SH-SY5Y (cell line): ENCODE measurements at regions not wholly inside any gene's neighbourhood (a gene's known extent, or its start where the extent isn't known, plus 50 kb on each side); places are given as distances from the start of the nearest gene placed in this dataset.

ENCODE experiments used
- GATA2 ChIP-seq: IDR thresholded peaks from 2 replicates; pipeline ENCODE4 v1.6.1; 2011; ENCODE audit warnings: mild to moderate bottlenecking, low read depth, low read length
- GATA3 ChIP-seq: IDR thresholded peaks from 2 replicates; pipeline ENCODE4 v1.6.1; 2011; ENCODE audit warnings: low read depth, mild to moderate bottlenecking, low read length, moderate library complexity

DNA sequence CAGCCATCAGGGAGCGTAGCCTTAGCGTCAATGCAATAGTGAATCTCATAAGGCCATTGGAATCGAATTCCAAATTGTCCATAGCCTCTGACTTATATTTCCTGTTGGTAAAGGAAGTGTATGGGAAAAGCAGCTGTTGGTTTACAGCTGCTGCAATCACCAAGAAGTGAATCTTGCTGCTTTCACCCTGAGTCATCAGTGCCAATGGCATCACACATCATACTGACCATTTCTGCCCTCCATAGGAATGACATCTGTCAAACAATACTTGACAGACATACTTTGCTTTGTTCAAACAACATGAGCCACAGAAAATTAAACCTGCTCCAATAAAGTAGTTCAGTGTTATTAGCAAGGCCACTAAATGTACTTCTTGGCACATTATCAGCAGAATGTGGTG lies 111.2 kb upstream of the KLHL29 start:
- TF ChIP-seq GATA3 (no peak), GATA2 (no peak)

DNA sequence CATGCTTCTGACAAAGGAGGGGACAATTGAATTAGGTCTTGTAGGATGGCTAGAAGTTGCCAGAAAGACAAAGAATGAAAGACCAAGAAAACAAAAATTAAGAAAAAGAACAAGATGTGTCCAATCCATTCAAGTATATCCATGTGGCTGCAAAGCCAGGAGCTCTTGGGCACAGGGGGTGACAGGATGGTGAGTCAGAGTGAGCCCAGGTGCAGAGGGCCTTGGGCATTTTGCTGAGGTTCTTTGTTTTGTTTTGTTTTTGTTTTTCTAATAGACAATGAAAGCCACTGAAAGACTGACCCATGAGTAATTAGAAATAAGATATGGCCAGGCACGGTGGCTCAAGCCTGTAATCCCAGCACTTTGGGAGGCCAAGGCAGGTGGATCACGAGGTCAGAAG lies 104.6 kb upstream of the KLHL29 start:
- TF ChIP-seq GATA2 (no peak), GATA3 (no peak)

DNA sequence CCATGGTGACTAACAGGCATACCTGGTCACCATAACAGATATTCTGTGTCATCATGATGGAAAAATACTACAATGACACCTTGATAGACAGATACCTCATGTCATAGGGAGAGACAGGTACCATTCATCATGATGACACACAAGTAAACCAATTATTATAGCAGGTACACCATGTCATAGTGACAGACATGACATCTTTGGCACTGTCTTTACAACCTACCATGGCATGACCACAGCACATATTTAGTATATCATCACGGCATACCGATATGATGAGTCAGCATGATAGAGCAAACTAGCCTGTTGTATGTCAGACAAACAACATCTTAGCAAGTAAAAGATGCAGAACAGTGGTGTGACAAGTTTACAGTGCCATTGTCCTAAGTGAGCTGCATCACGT lies 101.3 kb upstream of the KLHL29 start:
- TF ChIP-seq GATA2 = no peak

DNA sequence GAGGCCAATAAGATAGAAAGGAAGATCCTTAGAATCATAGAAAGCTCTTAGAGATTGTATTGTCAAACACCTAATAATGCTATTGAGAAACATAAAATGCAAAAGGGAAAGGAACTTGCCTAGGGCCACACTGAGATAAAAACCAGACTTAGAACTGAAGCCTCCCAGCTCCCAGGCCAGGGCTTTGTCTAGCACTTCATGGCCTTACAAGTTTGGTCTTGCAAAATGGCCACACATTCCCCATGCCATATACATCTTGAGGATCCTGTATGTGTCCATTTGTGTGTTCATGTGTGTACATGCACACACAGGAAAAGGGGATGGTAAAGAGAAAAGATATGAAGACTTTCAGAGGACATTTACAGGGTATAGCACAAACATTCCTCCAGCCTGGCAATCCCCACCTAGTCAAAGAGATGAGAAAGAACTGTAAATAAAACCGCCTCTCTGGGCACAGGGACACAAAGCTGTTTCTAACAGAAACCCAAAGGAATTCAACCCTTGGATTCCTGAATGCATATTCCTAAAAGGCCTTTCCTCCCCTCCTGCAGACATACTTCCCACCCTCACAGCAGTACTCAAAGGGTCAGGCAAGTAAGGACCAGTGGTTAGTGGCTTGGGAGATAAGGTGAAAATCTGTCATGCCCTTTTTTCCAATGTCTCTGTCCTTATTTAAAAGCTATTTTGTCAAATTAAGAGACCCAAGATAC lies 99.7 kb upstream of the KLHL29 start:
- no peak for TF ChIP-seq GATA2
- no peak for TF ChIP-seq GATA3

DNA sequence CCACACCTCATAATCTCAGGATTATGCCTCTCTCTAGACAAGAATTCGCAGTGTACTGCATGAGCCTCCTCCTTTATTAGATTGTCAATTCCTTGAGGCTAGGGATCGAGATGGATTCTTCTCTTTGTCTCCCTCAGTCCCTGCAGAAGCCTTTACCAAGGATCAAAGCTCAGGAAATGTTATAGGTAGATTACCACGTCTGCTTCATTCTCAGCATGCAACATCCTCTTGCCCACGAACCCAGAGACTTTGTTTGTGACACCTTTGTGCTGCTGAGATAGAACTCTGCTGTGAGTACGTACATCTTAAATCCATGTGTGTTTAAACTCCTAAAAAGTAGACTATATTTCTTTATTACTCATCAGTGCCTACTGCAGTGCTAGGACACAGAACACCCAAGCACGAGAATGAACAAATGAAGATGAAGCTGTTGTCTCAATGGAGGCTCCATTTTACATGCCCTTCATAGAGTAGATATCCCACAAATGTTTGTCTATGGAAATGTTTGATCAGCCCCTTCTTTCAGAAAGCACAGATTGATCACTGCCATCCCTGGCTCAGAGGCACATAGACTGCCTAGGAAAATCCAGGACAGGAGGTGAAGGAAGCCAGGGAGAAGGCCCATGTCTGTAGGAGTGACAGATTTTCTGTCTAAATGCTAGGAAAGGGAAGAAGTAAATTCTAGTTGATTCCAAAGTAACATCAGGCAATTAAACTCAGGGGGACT lies 98.8 kb upstream of the KLHL29 start:
- TF ChIP-seq GATA2 (no peak), GATA3 (no peak)

DNA sequence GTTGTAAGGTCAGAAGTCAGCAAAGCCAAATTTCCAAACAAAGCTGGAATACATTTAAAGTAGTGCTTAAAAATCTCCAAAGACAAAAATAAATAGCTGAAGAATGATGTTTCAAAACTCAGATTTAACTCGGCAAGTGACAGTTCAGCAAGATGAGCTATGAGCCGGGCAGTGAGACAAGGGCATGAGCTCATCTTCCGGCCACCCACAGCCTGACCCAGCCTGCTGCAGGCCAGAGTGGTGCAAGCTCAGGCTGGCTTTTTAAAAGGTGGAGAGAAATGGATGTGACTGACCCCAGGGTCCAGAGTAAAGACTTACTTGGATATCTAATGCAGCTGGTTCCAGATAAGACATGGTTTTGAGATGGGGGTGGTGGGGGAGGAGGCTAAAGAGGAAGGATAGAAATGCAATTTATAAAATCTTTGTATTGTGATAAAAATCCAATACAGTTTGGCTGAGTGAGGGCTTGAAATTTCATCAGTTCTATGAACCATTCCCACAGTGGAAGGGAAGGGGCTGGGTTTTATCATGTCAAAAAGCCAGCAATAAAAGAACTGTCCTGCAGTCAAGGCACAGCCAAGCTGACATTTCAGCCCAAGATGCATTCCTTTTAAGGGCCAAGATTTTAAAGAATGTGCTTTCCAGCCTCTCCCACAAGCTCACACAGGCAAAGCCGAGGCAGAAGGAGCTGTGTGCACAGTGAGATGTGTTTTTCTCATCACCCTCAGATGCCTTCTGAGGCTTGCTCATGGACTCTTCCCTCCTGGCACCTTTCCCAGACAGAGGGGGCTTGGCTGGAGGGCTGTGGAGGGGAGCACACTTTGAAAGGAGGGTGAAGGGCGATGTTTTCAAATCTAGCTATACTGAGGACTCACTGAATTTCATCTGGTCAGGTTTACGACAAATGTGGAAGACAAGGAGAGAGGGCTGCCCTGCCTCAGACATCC lies 97.9 kb upstream of the KLHL29 start:
- no peak for TF ChIP-seq GATA3
- no peak for TF ChIP-seq GATA2

DNA sequence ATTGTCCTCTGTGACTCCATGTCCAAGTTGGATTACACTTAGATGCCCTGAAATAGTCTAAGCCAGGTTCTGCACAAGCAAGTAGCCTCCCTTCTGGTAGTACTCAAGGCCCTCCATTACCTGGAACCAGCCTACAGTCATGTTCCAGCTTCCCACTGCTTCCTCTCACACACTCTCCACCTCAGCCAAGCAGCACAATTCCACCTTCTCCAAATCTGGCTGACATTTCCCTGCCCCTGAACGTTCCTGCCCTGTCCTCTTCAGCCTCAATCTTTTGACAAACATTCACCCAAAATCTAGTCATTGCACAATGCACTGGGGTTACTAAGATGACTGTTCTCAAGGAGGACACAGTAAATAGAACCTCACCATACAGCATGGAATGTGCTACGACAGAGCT lies 95.3 kb upstream of the KLHL29 start:
- TF ChIP-seq GATA2 = no peak
- TF ChIP-seq GATA3 = no peak

DNA sequence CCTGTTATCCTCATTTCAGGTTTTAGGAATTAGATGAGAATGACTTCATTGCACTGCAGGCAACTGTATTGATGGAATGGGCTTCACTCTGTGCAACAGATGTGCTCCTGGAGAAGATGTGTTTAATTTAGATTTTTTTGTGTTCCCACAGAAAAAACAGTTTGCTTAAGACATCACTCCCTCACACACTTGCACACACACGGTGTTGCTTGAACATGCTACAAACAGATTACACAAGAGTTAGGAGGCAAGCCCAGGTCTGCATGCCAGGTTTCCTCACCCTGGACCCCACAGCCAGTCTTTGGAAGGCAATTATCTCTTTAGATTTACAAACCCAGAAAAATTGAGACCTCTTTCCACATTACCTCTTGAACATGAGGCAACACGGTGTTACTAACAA lies 93.7 kb upstream of the KLHL29 start:
- TF ChIP-seq GATA2 (no peak), GATA3 (no peak)

DNA sequence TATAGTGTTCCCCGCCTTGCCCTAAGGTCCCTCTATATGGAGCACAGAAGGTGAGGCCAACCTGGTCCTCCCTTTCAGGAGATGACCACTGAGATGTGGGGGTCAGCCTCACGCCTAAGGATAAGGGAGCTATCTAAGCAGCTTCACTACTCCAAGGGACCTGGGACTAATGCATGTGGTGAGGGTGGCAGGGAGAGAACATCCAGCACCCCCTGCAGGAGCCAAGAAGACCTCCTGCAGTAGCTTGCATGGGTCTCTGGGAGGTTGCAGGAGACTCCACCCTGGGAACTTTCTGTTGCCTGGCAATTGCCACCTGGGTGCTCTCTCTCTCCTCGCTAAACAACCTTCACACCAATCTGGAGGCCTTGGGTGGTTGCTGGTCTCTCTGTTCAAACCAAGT lies 93.0 kb upstream of the KLHL29 start:
- TF ChIP-seq GATA2 (no peak), GATA3 (no peak)

DNA sequence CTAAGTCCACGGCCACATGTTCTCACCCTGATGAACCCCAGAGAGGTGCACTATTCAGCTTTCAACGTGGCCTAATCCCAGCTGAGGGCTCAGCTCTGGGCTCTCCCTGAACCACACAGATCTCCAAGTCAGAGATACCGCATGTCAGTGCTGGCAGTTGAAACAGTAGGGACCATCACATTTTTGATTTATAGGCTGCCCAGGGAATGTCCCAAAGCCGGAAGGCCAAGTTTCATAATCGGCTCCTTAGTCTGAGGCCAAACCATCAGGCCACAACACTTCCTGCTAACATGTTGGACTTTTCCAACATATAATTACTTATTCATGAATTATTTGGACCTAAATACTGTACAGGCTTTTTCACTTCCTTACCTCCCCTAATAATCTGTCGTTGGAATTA lies 91.9 kb upstream of the KLHL29 start:
- no peak for TF ChIP-seq GATA3
- TF ChIP-seq GATA2 = no peak

DNA sequence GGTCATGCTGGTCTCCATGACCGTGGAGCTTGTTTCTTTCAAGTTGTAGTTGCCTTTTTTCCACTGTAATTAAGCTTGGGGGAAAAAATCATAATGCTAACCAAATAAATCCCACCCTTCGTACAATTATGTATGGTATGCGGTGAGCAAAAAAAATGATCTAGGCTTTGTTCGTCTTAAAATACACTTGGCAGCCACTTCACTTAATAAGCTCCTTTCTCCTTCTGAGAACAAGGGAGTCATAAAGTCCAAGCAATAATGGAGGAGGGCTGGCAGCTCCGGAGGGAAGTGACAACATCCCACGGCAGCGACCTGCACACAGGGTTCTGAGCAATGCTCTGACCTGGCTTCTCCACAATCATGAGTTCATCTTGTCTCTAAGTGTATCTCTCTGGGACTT lies 91.2 kb upstream of the KLHL29 start:
- TF ChIP-seq GATA2 (no peak), GATA3 (no peak)

DNA sequence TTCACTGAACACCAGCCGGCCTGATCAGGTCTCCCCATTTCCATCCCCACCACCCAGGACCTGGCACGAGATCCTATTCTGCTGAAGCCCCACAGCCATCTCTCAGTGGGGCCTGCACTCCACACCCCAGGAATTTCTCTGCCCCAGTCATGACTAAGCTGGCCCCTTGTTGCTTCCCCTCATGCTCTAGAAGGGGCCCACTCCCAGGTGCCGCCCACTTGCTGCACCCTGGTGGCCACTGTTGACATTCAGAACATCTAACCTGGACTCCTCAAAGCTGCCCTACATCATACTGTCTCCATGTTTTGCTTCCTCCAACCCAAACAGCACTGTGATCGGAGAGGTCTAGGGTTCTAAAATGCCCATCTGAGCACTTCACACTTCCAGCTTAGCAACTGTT lies 90.7 kb upstream of the KLHL29 start:
- no peak for TF ChIP-seq GATA3
- TF ChIP-seq GATA2 = no peak

DNA sequence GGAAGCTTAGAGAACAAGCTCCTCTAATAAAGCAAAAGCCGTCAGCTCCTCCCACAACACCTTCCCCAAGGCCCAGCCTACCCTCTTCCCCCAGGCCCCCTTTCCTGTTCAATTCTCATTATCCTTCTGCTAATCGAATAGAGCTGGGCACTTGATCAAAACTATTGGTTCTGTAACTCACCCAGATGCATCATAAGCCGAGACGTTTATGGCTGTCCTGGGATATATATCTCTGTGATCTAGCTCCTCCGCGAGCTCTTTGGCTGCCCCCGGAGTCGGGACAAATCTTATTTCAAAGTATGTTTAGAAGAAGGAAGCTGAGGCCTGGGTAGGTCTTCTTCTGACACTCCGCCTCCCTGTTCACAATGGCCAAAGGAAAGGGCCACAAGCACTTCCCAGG lies 88.3 kb upstream of the KLHL29 start:
- no peak for TF ChIP-seq GATA3
- TF ChIP-seq GATA2 = no peak

DNA sequence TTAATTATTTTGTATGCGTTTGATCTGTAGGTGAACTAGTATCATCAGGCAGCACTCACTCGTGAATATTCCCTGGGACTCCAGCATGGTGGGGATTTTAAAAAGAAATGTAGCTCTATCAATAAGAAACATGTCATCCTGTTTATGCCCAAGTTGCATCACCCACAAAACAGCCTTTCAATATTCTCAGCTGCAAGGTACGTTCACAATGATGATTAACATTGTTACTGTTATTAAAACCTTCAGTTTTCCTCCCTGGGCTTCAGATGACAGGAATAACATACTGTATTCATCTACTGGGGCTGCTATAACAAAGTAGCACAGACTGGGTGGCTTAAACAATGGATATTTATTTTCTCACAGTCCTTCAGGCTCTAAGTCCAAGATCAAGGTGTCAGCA lies 87.9 kb upstream of the KLHL29 start:
- TF ChIP-seq GATA3 (no peak), GATA2 (no peak)

DNA sequence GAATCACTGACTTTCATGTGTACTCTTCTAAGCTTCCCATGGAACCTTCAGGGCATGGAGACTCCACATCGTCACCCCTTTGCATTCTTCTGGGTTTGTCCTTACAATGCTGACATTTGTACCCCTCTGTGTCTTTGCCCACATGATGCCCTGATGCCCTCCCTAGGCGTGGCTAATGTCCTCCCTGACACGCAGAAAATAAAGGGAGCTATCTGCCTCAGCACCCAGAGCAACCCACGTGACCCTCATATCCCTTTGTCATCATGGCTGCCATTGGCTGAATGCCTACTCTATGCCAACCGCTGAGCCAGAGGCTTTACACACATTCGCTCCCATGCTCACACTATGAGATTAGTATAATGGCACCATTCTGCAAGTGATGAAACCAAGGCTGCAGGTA lies 86.4 kb upstream of the KLHL29 start:
- TF ChIP-seq GATA3 (no peak), GATA2 (no peak)
